Endodermal cell (in vitro differentiated cells): ENCODE measurements at regions not wholly inside any gene's neighbourhood (a gene's known extent, or its start where the extent isn't known, plus 50 kb on each side); places are given as distances from the start of the nearest gene placed in this dataset.
"Not testable (repeated sequence)": the region's sequence is repeated elsewhere in the genome, so short reads cannot be mapped to it uniquely, and the experiment has no call there.

Experiments
- DNase-seq: peaks from one replicate; pipeline ENCODE4 v3.0.0-alpha.2; 2017
- H3K27ac ChIP-seq: 2 replicates; pipeline ENCODE4 v1.5.1; 2013; ENCODE audit warnings: mild to moderate bottlenecking, low read depth, low read length, moderate library complexity
- H3K27me3 ChIP-seq: 2 replicates; pipeline ENCODE4 v1.6.1; 2013; ENCODE audit warnings: mild to moderate bottlenecking, low read length, moderate library complexity; ENCODE audit not compliant: insufficient read depth, control insufficient read depth, poor library complexity, severe bottlenecking
- H3K36me3 ChIP-seq: 2 replicates; pipeline ENCODE4 v1.7.0; 2013; ENCODE audit warnings: mild to moderate bottlenecking, low read length, moderate library complexity; ENCODE audit not compliant: control insufficient read depth, insufficient read depth
- H3K4me1 ChIP-seq: one replicate; pipeline ENCODE4 v1.7.0; 2013; ENCODE audit warnings: low read length; ENCODE audit not compliant: control insufficient read depth, insufficient read depth
- H3K4me3 ChIP-seq: 2 replicates; pipeline ENCODE4 v1.5.1; 2013; ENCODE audit warnings: mild to moderate bottlenecking, low read length, moderate library complexity
- H3K9ac ChIP-seq: 2 replicates; pipeline ENCODE4 v1.6.1; 2013; ENCODE audit warnings: mild to moderate bottlenecking, low read length, moderate library complexity; ENCODE audit not compliant: poor library complexity, severe bottlenecking; ENCODE audit errors: extremely low read depth
- H3K9me3 ChIP-seq: 2 replicates; pipeline ENCODE4 v1.6.1; 2013; ENCODE audit warnings: mild to moderate bottlenecking, low read length, moderate library complexity; ENCODE audit not compliant: control insufficient read depth
- H3K27ac Mint-ChIP-seq: 2 replicates; pipeline ENCODE4 v1.8.0; 2020; ENCODE audit warnings: mixed read lengths
- H3K27me3 Mint-ChIP-seq: 2 replicates; pipeline ENCODE4 v1.8.0; 2021; ENCODE audit warnings: mild to moderate bottlenecking, mixed read lengths; ENCODE audit not compliant: insufficient read depth
- H3K36me3 Mint-ChIP-seq: 2 replicates; pipeline ENCODE4 v1.8.0; 2020; ENCODE audit warnings: low read depth, mixed read lengths
- H3K4me1 Mint-ChIP-seq: 2 replicates; pipeline ENCODE4 v1.8.0; 2020; ENCODE audit warnings: mixed read lengths
- H3K4me3 Mint-ChIP-seq: 2 replicates; pipeline ENCODE4 v1.8.0; 2020; ENCODE audit warnings: mild to moderate bottlenecking, moderate library complexity, mixed read lengths
- H3K9me3 Mint-ChIP-seq: 2 replicates; pipeline ENCODE4 v1.8.0; 2020; ENCODE audit warnings: mild to moderate bottlenecking, mixed read lengths
- WGBS, 2 experiments: methylation state at CpG; one replicate each; pipeline versions ENCODE4 v1.1.5 to v1.1.7; 2013; ENCODE audit warnings: missing lambda C conversion rate in 2 of 2, mixed read lengths in 1 of 2; ENCODE audit not compliant: insufficient coverage in 1 of 2, insufficient read length in 1 of 2; 5-methylcytosine and 5-hydroxymethylcytosine counted together
- TF ChIP-seq, protein P1 (sequence below): fragments of 200-600 bp; sonication (generic); conservative IDR thresholded peaks from 2 replicates; pipeline ENCODE4 v1.5.0; 2021; ENCODE audit warnings: antibody characterized with exemption, mild to moderate bottlenecking

DNA sequence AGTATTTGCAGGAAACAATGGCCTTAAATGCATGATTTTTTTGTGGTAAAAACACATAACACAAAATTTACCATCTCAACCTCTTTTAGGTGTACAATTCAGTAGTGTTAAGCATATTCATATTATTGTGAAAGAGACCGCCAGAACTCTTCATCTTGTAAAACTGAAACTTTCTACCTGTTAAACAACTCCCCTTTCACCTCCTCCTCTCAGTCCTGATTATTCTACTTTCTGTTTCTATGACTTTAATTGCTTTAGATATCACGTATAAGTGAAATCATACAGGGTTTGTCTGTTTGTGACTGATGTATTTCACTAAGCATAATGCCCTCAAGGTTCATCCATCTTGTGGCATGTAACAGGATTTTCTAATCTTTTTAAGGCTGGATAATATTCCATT, 353.4 kb downstream of the ADAMTS20 start:
- Histone ChIP-seq H3K9ac (no peak overlapping the region), H3K27ac (no peak overlapping the region), H3K4me1 (no peaks in the 10 kb centered on the region), H3K27me3 (no peaks in the 10 kb centered on the region), H3K36me3 (no peaks in the 10 kb centered on the region), H3K9me3 (peaks cover 3% of the 10 kb centered on the region), H3K4me3 (no peak overlapping the region)
- Mint-ChIP-seq H3K4me1 (peaks cover 8% of the 10 kb centered on the region), H3K27me3 (no peaks in the 10 kb centered on the region), H3K27ac (no peak overlapping the region), H3K36me3 (no peaks in the 10 kb centered on the region), H3K4me3 (no peak overlapping the region), H3K9me3 (peaks cover 2% of the 10 kb centered on the region)
- WGBS, 2 experiments: 94% methylated on average over 2 of the region's 2 CpGs; no CpG with 5 or more reads in 1 of the 2 experiments
- TF ChIP-seq, protein P1, sequence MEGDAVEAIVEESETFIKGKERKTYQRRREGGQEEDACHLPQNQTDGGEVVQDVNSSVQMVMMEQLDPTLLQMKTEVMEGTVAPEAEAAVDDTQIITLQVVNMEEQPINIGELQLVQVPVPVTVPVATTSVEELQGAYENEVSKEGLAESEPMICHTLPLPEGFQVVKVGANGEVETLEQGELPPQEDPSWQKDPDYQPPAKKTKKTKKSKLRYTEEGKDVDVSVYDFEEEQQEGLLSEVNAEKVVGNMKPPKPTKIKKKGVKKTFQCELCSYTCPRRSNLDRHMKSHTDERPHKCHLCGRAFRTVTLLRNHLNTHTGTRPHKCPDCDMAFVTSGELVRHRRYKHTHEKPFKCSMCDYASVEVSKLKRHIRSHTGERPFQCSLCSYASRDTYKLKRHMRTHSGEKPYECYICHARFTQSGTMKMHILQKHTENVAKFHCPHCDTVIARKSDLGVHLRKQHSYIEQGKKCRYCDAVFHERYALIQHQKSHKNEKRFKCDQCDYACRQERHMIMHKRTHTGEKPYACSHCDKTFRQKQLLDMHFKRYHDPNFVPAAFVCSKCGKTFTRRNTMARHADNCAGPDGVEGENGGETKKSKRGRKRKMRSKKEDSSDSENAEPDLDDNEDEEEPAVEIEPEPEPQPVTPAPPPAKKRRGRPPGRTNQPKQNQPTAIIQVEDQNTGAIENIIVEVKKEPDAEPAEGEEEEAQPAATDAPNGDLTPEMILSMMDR: no peak
- no peak for DNase-seq

DNA sequence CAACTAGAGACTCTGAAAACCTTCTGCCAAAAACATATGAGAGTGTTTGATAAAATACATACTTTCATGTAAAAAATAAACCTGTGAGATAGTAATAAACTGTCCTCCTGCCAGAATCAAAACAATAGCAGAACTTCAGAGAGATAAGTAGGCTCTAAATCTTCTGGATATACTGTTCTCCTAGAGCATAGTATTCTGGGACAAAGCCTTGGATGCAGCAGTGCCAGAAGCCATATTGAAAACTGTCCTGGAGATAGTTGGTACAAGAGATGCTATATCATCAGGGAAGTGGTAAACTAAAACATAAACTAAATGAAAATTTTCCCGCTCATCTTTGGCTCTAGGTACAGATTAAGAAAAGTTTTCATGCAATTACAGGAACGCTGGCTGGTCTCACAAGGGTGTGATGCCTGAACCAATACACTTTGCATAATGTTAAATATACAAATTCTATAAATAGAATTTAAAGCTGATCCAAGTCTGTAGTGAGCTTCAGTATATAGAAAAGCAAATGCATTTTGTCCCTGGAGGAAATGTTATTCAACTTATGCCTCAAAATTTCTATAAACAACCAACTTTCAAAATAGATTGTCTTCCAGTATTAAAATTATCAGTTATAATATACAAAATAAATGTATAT, 355.6 kb downstream of the ADAMTS20 start:
- DNase-seq: no peak
- Mint-ChIP-seq H3K4me3 (no peak overlapping the region), H3K27ac (no peak overlapping the region)

DNA sequence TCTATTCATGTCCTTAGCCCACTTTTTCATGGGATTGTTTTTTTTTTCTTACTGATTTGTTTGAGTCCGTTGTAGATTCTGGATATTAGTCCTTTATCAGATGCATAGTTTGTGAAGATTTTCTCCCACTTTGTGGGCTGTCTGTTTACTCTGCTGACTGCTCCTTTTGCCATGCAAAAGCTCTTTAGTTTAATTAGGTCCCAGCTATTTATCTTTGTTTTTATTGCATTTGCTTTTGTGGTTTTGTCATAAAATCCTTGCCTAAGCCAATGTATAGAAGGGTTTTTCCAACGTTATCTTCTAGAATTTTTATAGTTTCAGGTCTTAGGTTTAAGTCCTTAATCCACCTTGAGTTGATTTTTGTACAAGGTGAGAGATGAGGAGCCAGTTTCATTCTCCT, 358.9 kb downstream of the ADAMTS20 start:
- H3K27me3 Mint-ChIP-seq, H3K27me3 ChIP-seq, H3K36me3 Mint-ChIP-seq, H3K4me1 ChIP-seq, H3K4me3 Mint-ChIP-seq, DNase-seq, H3K4me3 ChIP-seq, H3K27ac Mint-ChIP-seq, H3K4me1 Mint-ChIP-seq, H3K36me3 ChIP-seq, H3K27ac ChIP-seq, H3K9ac ChIP-seq: not testable (repeated sequence)
- H3K9me3 Mint-ChIP-seq: peaks cover 26% of the 10 kb centered on the region
- 91 to 100% methylated on average over 1 to 2 of the region's 2 CpGs for WGBS, 2 experiments
- peaks cover 12% of the 10 kb centered on the region for H3K9me3 ChIP-seq

More for the DNA sequence above, 355.6 kb downstream of the ADAMTS20 start:
- TF ChIP-seq, protein P1: no peak
- Histone ChIP-seq H3K9me3 (no peaks in the 10 kb centered on the region), H3K36me3 (no peaks in the 10 kb centered on the region), H3K9ac (no peak overlapping the region), H3K27me3 (no peaks in the 10 kb centered on the region), H3K27ac (no peak overlapping the region), H3K4me3 (no peak overlapping the region), H3K4me1 (no peaks in the 10 kb centered on the region)
- WGBS, 2 experiments: 93 to 100% methylated on average over 2 of the region's 2 CpGs
- Mint-ChIP-seq H3K36me3 (no peaks in the 10 kb centered on the region), H3K9me3 (peaks cover 14% of the 10 kb centered on the region), H3K27me3 (no peaks in the 10 kb centered on the region), H3K4me1 (peaks cover 2% of the 10 kb centered on the region)

DNA sequence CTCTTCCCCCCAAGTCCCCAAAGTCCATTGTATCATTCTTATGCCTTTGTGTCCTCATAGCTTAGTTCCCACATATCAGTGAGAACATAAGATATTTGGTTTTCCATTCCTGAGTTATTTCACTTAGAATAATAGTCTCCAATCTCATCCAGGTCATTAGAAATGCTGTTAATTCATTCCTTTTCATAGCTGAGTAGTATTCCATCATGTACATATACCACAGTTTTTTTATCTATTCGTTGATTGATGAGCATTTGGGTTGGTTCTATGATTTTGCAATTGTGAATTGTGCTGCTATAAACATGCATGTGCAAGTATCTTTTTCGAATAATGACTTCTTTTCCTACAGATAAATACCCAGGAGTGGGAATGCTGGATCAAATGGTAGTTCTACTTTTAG, 359.6 kb downstream of the ADAMTS20 start:
- peaks cover 12% of the 10 kb centered on the region for H3K9me3 ChIP-seq
- H3K27me3 Mint-ChIP-seq, H3K36me3 ChIP-seq, H3K27me3 ChIP-seq, H3K27ac Mint-ChIP-seq, H3K4me1 ChIP-seq, H3K9ac ChIP-seq, DNase-seq, H3K4me3 Mint-ChIP-seq, H3K4me1 Mint-ChIP-seq, H3K36me3 Mint-ChIP-seq, H3K27ac ChIP-seq, H3K4me3 ChIP-seq: not testable (repeated sequence)
- peaks cover 26% of the 10 kb centered on the region for H3K9me3 Mint-ChIP-seq
- 100% methylated on average over 1 to 2 of the region's 2 CpGs for WGBS, 2 experiments
